DND-41 (cell line): ENCODE measurements at regions not wholly inside any gene's neighbourhood (a gene's known extent, or its start where the extent isn't known, plus 50 kb on each side); places are given as distances from the start of the nearest gene placed in this dataset.

ENCODE experiments used
- ATAC-seq: fragments of 200-7000 bp; cut with Tn5 transposase; 3 replicates; pipeline ENCODE4 v1.9.1; 2021; ENCODE audit warnings: low read depth; ENCODE audit not compliant: insufficient read depth
- DNase-seq: peaks from one replicate; pipeline ENCODE4 v3.0.0-alpha.2; 2020
- H2AFZ ChIP-seq: 2 replicates; pipeline ENCODE4 v1.6.0; 2012; ENCODE audit warnings: low read depth, low read length
- H3K27ac ChIP-seq: 2 replicates; pipeline ENCODE4 v1.5.1; 2012; ENCODE audit warnings: low read length, inconsistent platforms
- H3K27me3 ChIP-seq: fragments of 200-600 bp; sonication (generic); 2 replicates; pipeline ENCODE4 v1.6.0; 2012; ENCODE audit warnings: low read length, mild to moderate bottlenecking, inconsistent platforms; ENCODE audit not compliant: insufficient read depth, poor library complexity
- H3K36me3 ChIP-seq: 2 replicates; pipeline ENCODE4 v1.5.1; 2012; ENCODE audit warnings: low read length, inconsistent platforms; ENCODE audit not compliant: insufficient read depth
- H3K4me1 ChIP-seq: 2 replicates; pipeline ENCODE4 v1.5.1; 2012; ENCODE audit warnings: mild to moderate bottlenecking, low read length; ENCODE audit not compliant: insufficient read depth
- H3K4me2 ChIP-seq: 2 replicates; pipeline ENCODE4 v1.6.0; 2012; ENCODE audit warnings: mild to moderate bottlenecking, moderate library complexity, low read length, inconsistent platforms; ENCODE audit not compliant: insufficient read depth
- H3K4me3 ChIP-seq, 2 experiments: fragments of 200-600 bp in 1 of 2; shearing (Covaris generic) in 1 of 2; 2 replicates each; pipeline ENCODE4 v1.5.1; 2012 to 2016; ENCODE audit warnings: inconsistent platforms in 2 of 2, low read length in 2 of 2, mild to moderate bottlenecking in 2 of 2, low read depth in 1 of 2, moderate library complexity in 1 of 2
- H3K79me2 ChIP-seq: 2 replicates; pipeline ENCODE4 v1.6.0; 2012; ENCODE audit warnings: low read length, inconsistent platforms; ENCODE audit not compliant: insufficient read depth
- H3K9ac ChIP-seq: 2 replicates; pipeline ENCODE4 v1.6.0; 2012; ENCODE audit warnings: low read depth, mild to moderate bottlenecking, inconsistent platforms, low read length, moderate library complexity
- H3K9me3 ChIP-seq: 2 replicates; pipeline ENCODE4 v1.5.1; 2012; ENCODE audit warnings: low read length, moderate library complexity, mild to moderate bottlenecking, inconsistent platforms; ENCODE audit not compliant: insufficient read depth, severe bottlenecking
- H4K20me1 ChIP-seq: 2 replicates; pipeline ENCODE4 v1.6.0; 2012; ENCODE audit warnings: low read length; ENCODE audit not compliant: insufficient read depth
- CTCF ChIP-seq: IDR thresholded peaks from 2 replicates; pipeline ENCODE4 v1.5.1; 2012; ENCODE audit warnings: borderline replicate concordance, low read length, moderate library complexity, mild to moderate bottlenecking; ENCODE audit not compliant: poor library complexity, severe bottlenecking; ENCODE audit errors: extremely low read depth
- EZH2 ChIP-seq: IDR thresholded peaks from 3 replicates; pipeline ENCODE4 v1.6.1; 2012; ENCODE audit warnings: borderline replicate concordance, low read depth, mild to moderate bottlenecking, moderate library complexity, low read length, inconsistent platforms; ENCODE audit not compliant: severe bottlenecking

GRCh38 chr6:91164105-91164504 lies 577.2 kb upstream of the MAP3K7 start:
- Histone ChIP-seq H2AFZ (no peak overlapping the region), H3K4me3 (no peak overlapping the region), H3K4me2 (no peak overlapping the region), H3K9me3 (no peaks in the 10 kb centered on the region), H4K20me1 (no peaks in the 10 kb centered on the region), H3K4me1 (no peaks in the 10 kb centered on the region), H3K79me2 (no peaks in the 10 kb centered on the region), H3K27ac (no peak overlapping the region), H3K36me3 (no peaks in the 10 kb centered on the region), H3K27me3 (peaks cover 7% of the 10 kb centered on the region), H3K9ac (no peak overlapping the region)
- DNase-seq (no peak), ATAC-seq (no peak)
- TF ChIP-seq EZH2 (no peak), CTCF (no peak)

- Histone ChIP-seq H3K9me3 (no peaks in the 10 kb centered on the region), H2AFZ (no peak overlapping the region), H3K27me3 (no peaks in the 10 kb centered on the region), H3K4me1 (no peaks in the 10 kb centered on the region), H3K36me3 (no peaks in the 10 kb centered on the region), H3K79me2 (no peaks in the 10 kb centered on the region), H3K9ac (no peak overlapping the region), H4K20me1 (no peaks in the 10 kb centered on the region), H3K4me3 (no peak overlapping the region), H3K27ac (no peak overlapping the region), H3K4me2 (no peak overlapping the region)
- ATAC-seq, result no peak
- TF ChIP-seq EZH2, result no peak
- no peak for TF ChIP-seq CTCF
- DNase-seq, result no peak
Measured at GRCh38 chr6:91161246-91161645, 574.4 kb upstream of the MAP3K7 start.

- DNase-seq, result no peak
- no peak for ATAC-seq
Measured at GRCh38 chr6:91155129-91155785, 568.4 kb upstream of the MAP3K7 start.

More at GRCh38 chr6:91155129-91155785, 568.4 kb upstream of the MAP3K7 start:
- no peak overlapping the region for H3K4me3 ChIP-seq
- H3K9ac ChIP-seq, result no peak overlapping the region
- H3K27ac ChIP-seq, result no peak overlapping the region
- no peaks in the 10 kb centered on the region for H3K27me3 ChIP-seq
- no peak overlapping the region for H3K4me2 ChIP-seq
- H3K4me1 ChIP-seq, result no peaks in the 10 kb centered on the region
- no peaks in the 10 kb centered on the region for H3K9me3 ChIP-seq
- H3K79me2 ChIP-seq, result no peaks in the 10 kb centered on the region
- TF ChIP-seq CTCF (no peak), EZH2 (no peak)
- no peak overlapping the region for H2AFZ ChIP-seq
- no peaks in the 10 kb centered on the region for H4K20me1 ChIP-seq
- H3K36me3 ChIP-seq, result no peaks in the 10 kb centered on the region
